HEK293 (cell line): ENCODE measurements at regions not wholly inside any gene's neighbourhood (a gene's known extent, or its start where the extent isn't known, plus 50 kb on each side); places are given as distances from the start of the nearest gene placed in this dataset.

ENCODE experiments used
- CTCF ChIA-PET: fragments of 350-600 bp; formaldehyde crosslinking; extraction: SDS; loops from one replicate; lab custom pipeline; 2021; ENCODE audit warnings: antibody characterized with exemption; lab: Yijun Ruan, JAX
- POLR2A ChIA-PET: fragments of 300-600 bp; formaldehyde crosslinking; extraction: SDS; loops from one replicate; lab custom pipeline; 2020; ENCODE audit warnings: antibody characterized with exemption, inconsistent platforms; lab: Yijun Ruan, JAX
- H3K27ac ChIP-seq: fragments of 200-500 bp; sonication (Bioruptor generic); 2 replicates; pipeline ENCODE4 v1.5.1; 2014; ENCODE audit warnings: low read depth, low read length, control low read depth, inconsistent platforms; ENCODE audit errors: extremely low read depth
- H3K36me3 ChIP-seq, 2 experiments: fragments of 200-500 bp in 1 of 2; sonication (Bioruptor generic) in 1 of 2; 1 replicate in 1 of 2; 2 replicates in 1 of 2; pipeline ENCODE4 v1.5.1; 2014 to 2017; ENCODE audit warnings: inconsistent platforms in 2 of 2, low read length in 2 of 2; ENCODE audit not compliant: control insufficient read depth in 2 of 2, insufficient read depth in 1 of 2
- H3K4me1 ChIP-seq: fragments of 200-500 bp; sonication (Bioruptor generic); 2 replicates; pipeline ENCODE4 v1.5.1; 2014; ENCODE audit warnings: mild to moderate bottlenecking, low read length, inconsistent platforms; ENCODE audit not compliant: control insufficient read depth, insufficient read depth
- H3K4me3 ChIP-seq: 2 replicates; pipeline ENCODE4 v1.5.1; 2011; ENCODE audit warnings: low read depth, mild to moderate bottlenecking, control low read depth, low read length, moderate library complexity
- H3K9me3 ChIP-seq: fragments of 200-500 bp; sonication (Bioruptor generic); 2 replicates; pipeline ENCODE4 v1.5.1; 2014; ENCODE audit warnings: low read depth, low read length, inconsistent platforms; ENCODE audit not compliant: control insufficient read depth, insufficient read depth
- KLF7 ChIP-seq: fragments of 450-650 bp; formaldehyde crosslinking; IDR thresholded peaks from 2 replicates; pipeline ENCODE4 v1.5.1; 2016; ENCODE audit warnings: missing biosample characterization, missing genetic modification characterization, borderline replicate concordance
- KLF8 ChIP-seq: fragments of 450-650 bp; formaldehyde crosslinking; IDR thresholded peaks from 2 replicates; pipeline ENCODE4 v1.5.1; 2016; ENCODE audit warnings: missing biosample characterization, missing genetic modification characterization
- ZBTB21 ChIP-seq: fragments of 450-650 bp; formaldehyde crosslinking; IDR thresholded peaks from 2 replicates; pipeline ENCODE4 v1.5.1; 2017; ENCODE audit warnings: missing biosample characterization, missing genetic modification characterization
- ZFHX2 ChIP-seq: fragments of 450-650 bp; formaldehyde crosslinking; conservative IDR thresholded peaks from 2 replicates; pipeline ENCODE4 v1.5.1; 2016; ENCODE audit warnings: missing biosample characterization, missing genetic modification characterization
- ZNF140 ChIP-seq: fragments of 450-650 bp; formaldehyde crosslinking; IDR thresholded peaks from 2 replicates; pipeline ENCODE4 v1.5.1; 2016; ENCODE audit warnings: missing biosample characterization, missing genetic modification characterization
- ZNF174 ChIP-seq: fragments of 450-650 bp; formaldehyde crosslinking; IDR thresholded peaks from 2 replicates; pipeline ENCODE4 v1.5.0; 2017; ENCODE audit warnings: missing biosample characterization, mild to moderate bottlenecking, missing genetic modification characterization
- ZNF292 ChIP-seq: fragments of 450-650 bp; formaldehyde crosslinking; IDR thresholded peaks from 2 replicates; pipeline ENCODE4 v1.5.1; 2016; ENCODE audit warnings: low read depth, missing biosample characterization, missing genetic modification characterization, borderline replicate concordance
- ZNF394 ChIP-seq: fragments of 450-650 bp; formaldehyde crosslinking; IDR thresholded peaks from 2 replicates; pipeline ENCODE4 v1.5.1; 2016; ENCODE audit warnings: missing biosample characterization, missing genetic modification characterization, mild to moderate bottlenecking, moderate library complexity, borderline replicate concordance
- ZNF426 ChIP-seq: fragments of 450-650 bp; formaldehyde crosslinking; IDR thresholded peaks from 2 replicates; pipeline ENCODE4 v1.5.1; 2017; ENCODE audit warnings: missing biosample characterization, missing genetic modification characterization, mild to moderate bottlenecking, inconsistent platforms, moderate library complexity
- ZNF544 ChIP-seq: fragments of 450-650 bp; formaldehyde crosslinking; IDR thresholded peaks from 2 replicates; pipeline ENCODE4 v1.5.0; 2017; ENCODE audit warnings: missing biosample characterization, missing genetic modification characterization
- ZNF560 ChIP-seq: fragments of 450-650 bp; formaldehyde crosslinking; IDR thresholded peaks from 2 replicates; pipeline ENCODE4 v1.5.1; 2017; ENCODE audit warnings: missing biosample characterization, missing genetic modification characterization, borderline replicate concordance
- ZNF571 ChIP-seq: fragments of 450-650 bp; formaldehyde crosslinking; IDR thresholded peaks from 2 replicates; pipeline ENCODE4 v1.5.0; 2017; ENCODE audit warnings: missing biosample characterization, missing genetic modification characterization
- ZNF596 ChIP-seq: fragments of 450-650 bp; IDR thresholded peaks from 2 replicates; pipeline ENCODE4 v1.5.0; 2018; ENCODE audit warnings: missing biosample characterization, mild to moderate bottlenecking, missing genetic modification characterization, moderate library complexity
- ZNF621 ChIP-seq: fragments of 450-650 bp; formaldehyde crosslinking; IDR thresholded peaks from 2 replicates; pipeline ENCODE4 v1.5.1; 2017; ENCODE audit warnings: missing biosample characterization, missing genetic modification characterization
- ZNF629 ChIP-seq: fragments of 450-650 bp; formaldehyde crosslinking; IDR thresholded peaks from 2 replicates; pipeline ENCODE4 v1.5.1; 2017; ENCODE audit warnings: missing biosample characterization, missing genetic modification characterization
- ZNF837 ChIP-seq: fragments of 450-650 bp; formaldehyde crosslinking; IDR thresholded peaks from 2 replicates; pipeline ENCODE4 v1.5.1; 2016; ENCODE audit warnings: missing biosample characterization, missing genetic modification characterization
- TF ChIP-seq, protein P1 (sequence below): fragments of 450-650 bp; formaldehyde crosslinking; IDR thresholded peaks from 2 replicates; pipeline ENCODE4 v1.5.1; 2016; ENCODE audit warnings: missing biosample characterization, missing genetic modification characterization
- TF ChIP-seq, protein P2 (sequence below): fragments of 450-650 bp; formaldehyde crosslinking; IDR thresholded peaks from 2 replicates; pipeline ENCODE4 v1.5.1; 2016; ENCODE audit warnings: missing biosample characterization, missing genetic modification characterization, low read depth
- TF ChIP-seq, protein P3 (sequence below): fragments of 450-650 bp; IDR thresholded peaks from 2 replicates; pipeline ENCODE4 v1.5.1; 2018; ENCODE audit warnings: missing biosample characterization, mild to moderate bottlenecking, missing genetic modification characterization

DNA sequence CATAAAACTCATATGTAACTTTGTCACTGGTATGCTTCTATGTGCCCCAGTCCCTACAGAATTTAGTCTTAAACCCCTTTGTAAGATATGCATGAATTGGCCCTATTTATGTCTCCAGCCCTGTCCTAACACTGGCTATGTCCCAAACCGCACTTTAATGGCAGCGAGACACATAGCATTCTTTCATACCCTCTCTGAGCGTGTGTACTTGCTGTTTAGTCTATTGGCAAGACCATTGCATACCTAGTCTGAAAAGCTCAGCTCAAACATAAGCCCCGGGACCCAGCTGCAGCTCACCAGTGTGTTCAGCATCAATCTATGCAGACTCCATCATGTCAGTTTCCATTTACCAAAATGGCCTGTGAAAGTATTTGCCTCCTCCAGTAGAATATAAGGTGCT is 1018.4 kb upstream of the TENM3 start:
- Histone ChIP-seq H3K4me3 (no peak overlapping the region), H3K9me3 (no peaks in the 10 kb centered on the region), H3K4me1 (no peaks in the 10 kb centered on the region), H3K36me3 (no peaks in the 10 kb centered on the region), H3K27ac (no peak overlapping the region)
- ChIA-PET CTCF (interaction anchor here (0.8 kb wide), 1 partner anchor 540 kb away, joined by 4 read pairs; no protein-coding TSS in a partner anchor), POLR2A (no interaction called here)
- TF ChIP-seq ZNF544 (tag by site-specific recombination) (no peak), ZNF571 (no peak), ZNF621 (no peak), ZFHX2 (tag by site-specific recombination) (no peak), ZNF292 (tag by site-specific recombination) (no peak)
- TF ChIP-seq, protein P1, sequence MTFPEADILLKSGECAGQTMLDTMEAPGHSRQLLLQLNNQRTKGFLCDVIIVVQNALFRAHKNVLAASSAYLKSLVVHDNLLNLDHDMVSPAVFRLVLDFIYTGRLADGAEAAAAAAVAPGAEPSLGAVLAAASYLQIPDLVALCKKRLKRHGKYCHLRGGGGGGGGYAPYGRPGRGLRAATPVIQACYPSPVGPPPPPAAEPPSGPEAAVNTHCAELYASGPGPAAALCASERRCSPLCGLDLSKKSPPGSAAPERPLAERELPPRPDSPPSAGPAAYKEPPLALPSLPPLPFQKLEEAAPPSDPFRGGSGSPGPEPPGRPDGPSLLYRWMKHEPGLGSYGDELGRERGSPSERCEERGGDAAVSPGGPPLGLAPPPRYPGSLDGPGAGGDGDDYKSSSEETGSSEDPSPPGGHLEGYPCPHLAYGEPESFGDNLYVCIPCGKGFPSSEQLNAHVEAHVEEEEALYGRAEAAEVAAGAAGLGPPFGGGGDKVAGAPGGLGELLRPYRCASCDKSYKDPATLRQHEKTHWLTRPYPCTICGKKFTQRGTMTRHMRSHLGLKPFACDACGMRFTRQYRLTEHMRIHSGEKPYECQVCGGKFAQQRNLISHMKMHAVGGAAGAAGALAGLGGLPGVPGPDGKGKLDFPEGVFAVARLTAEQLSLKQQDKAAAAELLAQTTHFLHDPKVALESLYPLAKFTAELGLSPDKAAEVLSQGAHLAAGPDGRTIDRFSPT (tag by site-specific recombination): no peak

DNA sequence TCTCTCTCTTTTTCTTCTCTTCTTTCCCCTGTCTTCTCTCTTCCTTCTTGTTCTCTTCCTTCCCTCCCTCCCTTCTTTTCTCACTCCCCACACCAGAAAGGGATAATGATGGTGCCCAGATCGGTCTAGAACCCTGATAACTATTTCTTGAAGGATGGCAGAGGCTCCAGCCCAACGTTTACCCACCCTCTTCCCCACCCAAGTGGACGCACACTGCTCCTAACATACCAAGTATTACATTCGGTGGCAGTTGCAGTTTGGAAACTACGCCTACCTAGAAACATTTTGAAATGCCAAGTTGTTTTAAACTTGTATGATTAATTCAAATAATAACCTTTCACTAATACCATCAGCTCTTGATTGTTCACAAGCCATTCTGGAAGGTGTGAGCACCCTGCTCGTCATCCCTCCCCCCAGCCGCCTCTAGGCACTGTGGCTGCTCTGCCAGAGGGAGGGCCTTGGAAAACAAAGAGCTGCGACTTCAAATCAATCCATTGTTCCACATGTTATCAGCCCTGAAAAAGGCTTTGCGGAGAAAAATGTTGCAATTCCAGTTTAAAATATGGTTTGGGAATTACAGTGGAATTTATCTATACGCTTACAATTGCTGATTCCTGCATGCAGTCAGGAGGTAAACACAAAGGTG is 1017.5 kb upstream of the TENM3 start:
- H3K27ac ChIP-seq: no peak overlapping the region
- POLR2A ChIA-PET: no interaction called here
- no peaks in the 10 kb centered on the region for H3K4me1 ChIP-seq
- CTCF ChIA-PET: no interaction called here
- no peak overlapping the region for H3K4me3 ChIP-seq
- TF ChIP-seq ZNF596 (tag by site-specific recombination) (no peak), ZNF629 (no peak), ZNF426 (tag by site-specific recombination) (no peak), ZNF394 (tag by site-specific recombination) (no peak), ZBTB21 (tag by site-specific recombination) (no peak), ZNF837 (no peak), KLF7 (no peak), ZNF140 (tag by site-specific recombination) (no peak), ZNF174 (tag by site-specific recombination) (no peak), ZNF560 (tag by site-specific recombination) (no peak), KLF8 (tag by site-specific recombination) (no peak)
- TF ChIP-seq, protein P2, sequence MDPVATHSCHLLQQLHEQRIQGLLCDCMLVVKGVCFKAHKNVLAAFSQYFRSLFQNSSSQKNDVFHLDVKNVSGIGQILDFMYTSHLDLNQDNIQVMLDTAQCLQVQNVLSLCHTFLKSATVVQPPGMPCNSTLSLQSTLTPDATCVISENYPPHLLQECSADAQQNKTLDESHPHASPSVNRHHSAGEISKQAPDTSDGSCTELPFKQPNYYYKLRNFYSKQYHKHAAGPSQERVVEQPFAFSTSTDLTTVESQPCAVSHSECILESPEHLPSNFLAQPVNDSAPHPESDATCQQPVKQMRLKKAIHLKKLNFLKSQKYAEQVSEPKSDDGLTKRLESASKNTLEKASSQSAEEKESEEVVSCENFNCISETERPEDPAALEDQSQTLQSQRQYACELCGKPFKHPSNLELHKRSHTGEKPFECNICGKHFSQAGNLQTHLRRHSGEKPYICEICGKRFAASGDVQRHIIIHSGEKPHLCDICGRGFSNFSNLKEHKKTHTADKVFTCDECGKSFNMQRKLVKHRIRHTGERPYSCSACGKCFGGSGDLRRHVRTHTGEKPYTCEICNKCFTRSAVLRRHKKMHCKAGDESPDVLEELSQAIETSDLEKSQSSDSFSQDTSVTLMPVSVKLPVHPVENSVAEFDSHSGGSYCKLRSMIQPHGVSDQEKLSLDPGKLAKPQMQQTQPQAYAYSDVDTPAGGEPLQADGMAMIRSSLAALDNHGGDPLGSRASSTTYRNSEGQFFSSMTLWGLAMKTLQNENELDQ (tag by site-specific recombination): no peak
- TF ChIP-seq, protein P3, sequence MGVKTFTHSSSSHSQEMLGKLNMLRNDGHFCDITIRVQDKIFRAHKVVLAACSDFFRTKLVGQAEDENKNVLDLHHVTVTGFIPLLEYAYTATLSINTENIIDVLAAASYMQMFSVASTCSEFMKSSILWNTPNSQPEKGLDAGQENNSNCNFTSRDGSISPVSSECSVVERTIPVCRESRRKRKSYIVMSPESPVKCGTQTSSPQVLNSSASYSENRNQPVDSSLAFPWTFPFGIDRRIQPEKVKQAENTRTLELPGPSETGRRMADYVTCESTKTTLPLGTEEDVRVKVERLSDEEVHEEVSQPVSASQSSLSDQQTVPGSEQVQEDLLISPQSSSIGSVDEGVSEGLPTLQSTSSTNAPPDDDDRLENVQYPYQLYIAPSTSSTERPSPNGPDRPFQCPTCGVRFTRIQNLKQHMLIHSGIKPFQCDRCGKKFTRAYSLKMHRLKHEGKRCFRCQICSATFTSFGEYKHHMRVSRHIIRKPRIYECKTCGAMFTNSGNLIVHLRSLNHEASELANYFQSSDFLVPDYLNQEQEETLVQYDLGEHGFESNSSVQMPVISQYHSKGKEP (tag by site-specific recombination): no peak
- H3K36me3 ChIP-seq: no peaks in the 10 kb centered on the region
- no peaks in the 10 kb centered on the region for H3K9me3 ChIP-seq
